Heart left ventricle (tissue), 13 donors: ENCODE measurements at regions not wholly inside any gene's neighbourhood (a gene's known extent, or its start where the extent isn't known, plus 50 kb on each side); places are given as distances from the start of the nearest gene placed in this dataset.

Experiments used
- CTCF ChIP-seq, 12 donors: fragments of 200-600 bp; sonication (generic) in 4 of 12; IDR thresholded peaks; one replicate each; pipeline versions ENCODE4 v1.5.0 to v1.8.0; 2018 to 2022; ENCODE audit warnings: antibody characterized with exemption in 12 of 12, mild to moderate bottlenecking in 5 of 12
- POLR2A ChIP-seq, 2 donors: fragments of 450-650 bp; IDR thresholded peaks; one replicate each; pipeline ENCODE4 v1.6.1; 2017; ENCODE audit warnings: antibody characterized with exemption in 2 of 2, mild to moderate bottlenecking in 2 of 2, moderate library complexity in 2 of 2
- donor health status: ischemic (EF 13 %, LVEDD 7.1; RV severe dilation, severe dysfunction).
- donor health status: DM: no; HTN: yes; CAD: no.
- donor health status: DM: no; HTN: no; CAD: no.
- donor health status: ischemic (EF 25% LVEDD 6.9; RV normal size, moderate dysfunction).
- donor health status: ischemic (EF 25% LVEDD 5.7; RV mildly dilated, moderate dysfunction).
- donor health status: ischemic (EF 35%, LVEDD 5.7; RV mildly dilated, moderate dysfunction).
- donor health status: nonischemic (EF 11% LVEDD 7.7; RV severe dilation, severe dysfunction).
- donor health status: DM: yes; HTN: yes; CAD: no.
- donor health status: PGD.
- donor health status: ischemic (EF 29% LVEDD 5.4; RV normal size, mild dysfunction).
- donor health status: nonischemic (EF 23%, LVEDD 6.1; RV moderate dilation, normal function).

- TF ChIP-seq CTCF (IDR thresholded peaks at IDR 0.05) = no peak
- no peak for TF ChIP-seq POLR2A (IDR thresholded peaks at IDR 0.05)
These were observed 177.9 kb upstream of the RAB6C start for GRCh38 chr2:129801575-129801974.
